ENCODE measurements at regions not wholly inside any gene's neighbourhood (a gene's known extent, or its start where the extent isn't known, plus 50 kb on each side); places are given as distances from the start of the nearest gene placed in this dataset.

- H3K27me3 ChIP-seq (replicated peaks; ENCODE audit: insufficient read depth, low read depth, low read length, poor library complexity), result peaks cover 7% of the 10 kb centered on the region
- intact Hi-C loops (cut with micrococcal nuclease; ENCODE audit: unreplicated experiment), result no loop called here
- no peak for DNase-seq (ENCODE audit: low spot score)
- BruUV-seq (replicated peaks), result no TSS peak
- no peak for TF ChIP-seq CTCF (conservative IDR thresholded peaks at IDR 0.05; ENCODE audit: low read depth, low read length)
- TF ChIP-seq EZH2 (IDR thresholded peaks at IDR 0.05; ENCODE audit: borderline replicate concordance, low read depth, low read length, poor library complexity, severe bottlenecking), result no peak
- H3K9me3 ChIP-seq (ENCODE audit: low read depth, low read length, poor library complexity, severe bottlenecking), result no peaks in the 10 kb centered on the region
- POLR2A ChIA-PET (ENCODE audit: low non-redundant PET), result no interaction called here
- CTCF ChIA-PET, result no interaction called here
- no peak overlapping the region for H3K27ac ChIP-seq (ENCODE audit: low read depth, low read length, poor library complexity, severe bottlenecking)
- H3K4me3 ChIP-seq (ENCODE audit: low read depth, low read length, poor library complexity, severe bottlenecking), result no peak overlapping the region
- no peaks in the 10 kb centered on the region for H3K36me3 ChIP-seq (ENCODE audit: insufficient read depth, low read length, poor library complexity, severe bottlenecking)
- H3K4me1 ChIP-seq (ENCODE audit: insufficient read depth, low read length, poor library complexity, severe bottlenecking), result peaks cover 7% of the 10 kb centered on the region
Measured at GRCh38 chr3:10555263-10555662, 49.9 kb upstream of the ATP2B2 start.

GRCh38 chr3:10556312-10556711, 50.9 kb upstream of the ATP2B2 start:
- CTCF ChIA-PET, result no interaction called here
- intact Hi-C loops (cut with micrococcal nuclease; ENCODE audit: unreplicated experiment), result no loop called here
- TF ChIP-seq CTCF (conservative IDR thresholded peaks at IDR 0.05; ENCODE audit: low read depth, low read length) (no peak), EZH2 (IDR thresholded peaks at IDR 0.05; ENCODE audit: borderline replicate concordance, low read depth, low read length, poor library complexity, severe bottlenecking) (no peak)
- Histone ChIP-seq H3K4me1 (ENCODE audit: insufficient read depth, low read length, poor library complexity, severe bottlenecking) (peaks cover 7% of the 10 kb centered on the region), H3K9me3 (ENCODE audit: low read depth, low read length, poor library complexity, severe bottlenecking) (no peaks in the 10 kb centered on the region), H3K27ac (ENCODE audit: low read depth, low read length, poor library complexity, severe bottlenecking) (no peak overlapping the region), H3K36me3 (ENCODE audit: insufficient read depth, low read length, poor library complexity, severe bottlenecking) (no peaks in the 10 kb centered on the region), H3K4me3 (ENCODE audit: low read depth, low read length, poor library complexity, severe bottlenecking) (no peak overlapping the region), H3K27me3 (replicated peaks; ENCODE audit: insufficient read depth, low read depth, low read length, poor library complexity) (peaks cover 7% of the 10 kb centered on the region)
- BruUV-seq (replicated peaks), result no TSS peak
- POLR2A ChIA-PET (ENCODE audit: low non-redundant PET), result no interaction called here
- DNase-seq (ENCODE audit: low spot score), result no peak

GRCh38 chr3:10557250-10557649, 51.9 kb upstream of the ATP2B2 start:
- H3K9me3 ChIP-seq (ENCODE audit: low read depth, low read length, poor library complexity, severe bottlenecking), result no peaks in the 10 kb centered on the region
- no peak for DNase-seq (ENCODE audit: low spot score)
- intact Hi-C loops (cut with micrococcal nuclease; ENCODE audit: unreplicated experiment), result no loop called here
- peaks cover 3% of the 10 kb centered on the region for H3K4me1 ChIP-seq (ENCODE audit: insufficient read depth, low read length, poor library complexity, severe bottlenecking)
- BruUV-seq (replicated peaks), result no TSS peak
- no peaks in the 10 kb centered on the region for H3K36me3 ChIP-seq (ENCODE audit: insufficient read depth, low read length, poor library complexity, severe bottlenecking)
- ChIA-PET POLR2A (ENCODE audit: low non-redundant PET) (no interaction called here), CTCF (no interaction called here)
- TF ChIP-seq EZH2 (IDR thresholded peaks at IDR 0.05; ENCODE audit: borderline replicate concordance, low read depth, low read length, poor library complexity, severe bottlenecking), result no peak
- no peak for TF ChIP-seq CTCF (conservative IDR thresholded peaks at IDR 0.05; ENCODE audit: low read depth, low read length)
- peaks cover 7% of the 10 kb centered on the region for H3K27me3 ChIP-seq (replicated peaks; ENCODE audit: insufficient read depth, low read depth, low read length, poor library complexity)
- H3K4me3 ChIP-seq (ENCODE audit: low read depth, low read length, poor library complexity, severe bottlenecking), result no peak overlapping the region
- H3K27ac ChIP-seq (ENCODE audit: low read depth, low read length, poor library complexity, severe bottlenecking), result no peak overlapping the region

Data from A673 (cell line).